NCI-H2081 treated with DMSO at 0.1 percent for 48 hours (cell line): ENCODE measurements at regions not wholly inside any gene's neighbourhood (a gene's known extent, or its start where the extent isn't known, plus 50 kb on each side); places are given as distances from the start of the nearest gene placed in this dataset.
"Not testable (repeated sequence)": the region's sequence is repeated elsewhere in the genome, so short reads cannot be mapped to it uniquely, and the experiment has no call there.

Experiments
- DNase-seq: peaks from one replicate; lab custom pipeline; 2025; lab: John Stamatoyannopoulos, UW

GRCh38 chr3:177711637-177712036, 514.4 kb upstream of the TBL1XR1 start:
- DNase-seq = no peak

- no peak for DNase-seq
These were observed 516.9 kb upstream of the TBL1XR1 start for GRCh38 chr3:177713928-177714900.

DNA sequence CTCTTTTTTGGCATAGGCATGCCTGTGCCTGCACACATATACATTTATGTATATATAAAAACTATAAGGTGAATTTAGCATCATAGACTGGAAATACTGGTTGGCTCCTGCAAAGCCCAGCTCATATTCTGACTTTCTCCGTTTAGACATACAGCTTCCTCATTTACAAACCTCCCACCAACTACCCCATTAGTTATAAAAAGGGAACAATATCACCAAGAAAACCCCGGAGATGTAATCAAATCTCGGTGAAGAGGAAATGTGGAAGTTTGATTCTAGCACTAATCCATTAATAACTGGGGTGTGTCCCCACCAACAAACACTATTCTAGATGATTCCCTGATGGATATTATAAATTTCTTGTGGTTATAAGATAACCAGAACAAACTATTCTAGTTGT, 517.7 kb upstream of the TBL1XR1 start:
- DNase-seq = no peak

DNA sequence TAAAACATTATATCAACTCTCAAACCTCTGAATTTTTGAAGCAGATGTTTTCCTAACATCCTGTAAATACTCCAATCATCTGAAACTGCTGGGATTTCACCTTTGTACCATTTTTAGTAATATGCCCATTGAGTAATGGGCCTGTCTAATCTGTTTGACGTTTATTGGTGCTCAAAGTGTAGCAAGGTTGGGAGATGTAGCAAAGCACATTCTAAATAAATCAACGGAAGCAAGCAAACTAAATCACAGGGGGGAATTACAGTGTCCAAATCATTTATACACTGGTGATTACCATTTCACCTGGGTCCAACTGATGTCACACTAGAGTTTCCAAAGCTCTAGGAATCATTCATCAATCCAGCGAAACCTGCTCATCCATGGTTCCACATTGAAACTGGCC, 518.7 kb upstream of the TBL1XR1 start:
- no peak for DNase-seq

DNA sequence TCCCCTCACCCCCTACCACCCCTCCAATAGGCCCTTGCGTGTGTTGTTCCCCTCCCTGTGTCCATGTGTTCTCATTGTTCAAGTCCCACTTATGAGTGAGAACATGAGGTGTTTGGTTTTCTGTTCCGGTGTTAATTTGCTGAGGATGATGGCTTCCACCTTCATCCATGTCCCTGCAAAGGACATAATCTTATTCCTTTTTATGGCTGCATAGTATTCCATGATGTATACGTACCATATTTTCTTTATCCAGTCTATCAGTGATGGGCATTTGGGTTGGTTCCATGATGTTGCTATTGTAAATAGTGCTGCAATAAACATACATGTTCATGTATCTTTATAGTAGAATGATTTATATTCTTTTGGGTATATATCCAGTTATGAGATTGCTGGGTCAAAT, 523.6 kb upstream of the TBL1XR1 start:
- not testable (repeated sequence) for DNase-seq

DNA sequence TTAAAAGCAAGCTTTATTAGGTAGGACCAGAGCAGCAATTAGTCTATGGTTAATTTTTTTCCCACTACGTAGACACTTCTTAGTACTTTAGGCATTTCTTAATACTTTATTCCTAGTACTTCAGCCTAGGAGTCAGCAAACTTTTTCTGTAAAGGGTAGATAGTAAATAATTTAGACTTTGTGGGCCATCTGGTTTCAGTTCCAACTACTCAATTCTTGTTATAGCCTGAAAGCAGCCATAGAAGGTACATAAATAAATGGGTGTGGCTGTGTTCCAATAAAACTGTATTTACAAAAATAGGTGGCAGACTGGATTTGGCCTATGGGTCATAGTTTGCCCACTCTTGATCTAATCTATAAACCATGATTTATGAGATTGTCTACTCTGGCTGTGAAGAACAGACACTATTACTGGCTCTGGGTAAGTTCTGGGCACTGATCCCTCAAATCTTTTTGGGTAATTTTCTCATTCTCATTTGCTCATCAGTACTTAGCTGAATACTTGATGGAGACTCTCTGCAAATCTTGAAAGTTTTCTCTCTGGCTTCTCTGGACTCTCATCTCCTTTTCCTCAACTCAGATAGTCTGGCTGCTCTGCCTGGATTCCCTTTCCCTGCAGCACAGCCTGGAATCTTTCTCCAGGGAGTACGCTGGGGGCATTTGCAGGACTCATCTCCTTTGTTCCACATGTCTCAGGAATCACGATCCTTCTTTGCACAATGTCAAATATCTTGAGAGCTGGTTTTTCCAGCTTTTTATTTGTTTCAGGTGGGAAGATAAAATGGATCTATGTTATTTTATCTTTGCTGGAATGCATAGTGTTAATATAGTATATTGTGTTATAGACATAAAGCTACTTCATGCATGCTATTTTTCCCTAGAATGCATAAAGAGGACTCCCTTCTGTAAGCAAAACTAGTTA, 524.8 kb upstream of the TBL1XR1 start:
- DNase-seq = no peak

- DNase-seq = peak; percentile 75
These were observed 526.8 kb upstream of the TBL1XR1 start for GRCh38 chr3:177724020-177724638.

DNA sequence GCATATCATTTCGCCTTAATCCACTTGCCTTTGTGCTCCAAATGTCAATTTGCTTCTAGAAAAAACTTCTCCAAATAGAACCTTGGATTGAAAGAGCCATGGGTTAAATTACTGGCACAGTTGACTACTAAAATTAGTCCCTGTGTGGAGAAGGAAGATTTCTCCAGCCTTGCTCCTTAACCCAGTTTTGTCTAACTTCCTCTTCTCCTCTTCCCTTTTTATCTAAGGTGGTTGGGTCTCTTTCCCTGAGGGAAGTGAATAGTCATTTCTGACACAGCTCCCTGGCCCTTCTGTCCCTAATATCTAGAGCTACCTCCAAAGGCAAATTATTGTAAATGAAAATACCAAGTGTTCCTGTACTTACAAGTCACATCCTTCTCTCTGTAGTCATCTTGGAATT, 527.9 kb upstream of the TBL1XR1 start:
- no peak for DNase-seq

DNA sequence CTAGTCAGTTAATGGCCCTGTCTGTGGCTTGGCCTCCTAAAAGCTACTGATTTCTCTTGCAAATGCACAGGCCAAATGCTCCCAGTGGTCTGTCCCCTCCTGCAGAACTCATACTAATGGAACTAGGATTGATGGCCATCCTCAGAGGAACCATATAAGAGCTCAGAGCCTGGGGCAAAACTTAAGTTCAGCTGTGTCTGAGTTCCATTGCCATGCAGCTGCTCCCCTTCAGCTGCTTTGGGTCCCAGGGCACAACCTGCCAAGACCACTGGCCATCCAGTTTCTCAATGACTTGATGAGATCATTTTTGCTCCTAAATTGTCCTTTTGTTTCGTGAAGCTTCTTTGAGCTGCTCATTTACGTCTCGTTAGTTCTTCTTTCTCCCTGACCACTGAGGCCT, 529.5 kb upstream of the TBL1XR1 start:
- no peak for DNase-seq

DNA sequence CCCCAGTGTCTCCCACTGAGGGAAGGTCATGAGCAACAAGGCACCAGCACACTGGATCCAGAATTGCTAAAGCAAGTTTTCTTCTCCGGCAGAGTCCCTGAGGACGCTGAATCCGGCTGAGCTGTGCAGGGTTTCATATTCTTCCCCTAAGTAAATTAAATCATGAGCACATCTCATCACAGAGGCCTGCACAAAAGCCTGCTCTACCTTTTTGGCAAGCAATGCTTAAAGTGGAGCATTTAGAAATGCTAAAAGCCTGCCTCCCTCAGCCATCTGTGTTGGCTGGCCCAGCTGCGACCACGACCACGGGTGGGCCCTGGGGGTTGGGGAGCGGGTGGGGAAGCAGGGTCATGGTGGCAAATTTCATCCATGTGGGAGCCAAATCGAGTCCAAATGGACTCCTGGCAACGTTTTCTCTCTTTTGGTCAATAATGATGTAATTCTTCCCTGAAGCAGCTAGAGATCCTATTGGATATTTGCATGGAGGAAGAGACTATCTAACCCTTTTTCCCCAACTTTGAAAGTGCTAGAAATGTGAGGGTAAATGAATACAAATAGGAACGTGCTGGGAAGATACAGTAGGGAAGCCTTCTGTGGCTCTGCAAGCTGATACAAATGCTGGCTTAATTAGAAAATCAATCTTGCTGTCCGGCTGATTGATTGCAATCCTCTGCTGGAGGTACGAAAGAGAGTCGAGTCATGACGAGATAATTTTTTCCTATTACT, 532.8 kb upstream of the TBL1XR1 start:
- no peak for DNase-seq

- no peak for DNase-seq
These were observed 533.5 kb upstream of the TBL1XR1 start for GRCh38 chr3:177730814-177731213.

DNA sequence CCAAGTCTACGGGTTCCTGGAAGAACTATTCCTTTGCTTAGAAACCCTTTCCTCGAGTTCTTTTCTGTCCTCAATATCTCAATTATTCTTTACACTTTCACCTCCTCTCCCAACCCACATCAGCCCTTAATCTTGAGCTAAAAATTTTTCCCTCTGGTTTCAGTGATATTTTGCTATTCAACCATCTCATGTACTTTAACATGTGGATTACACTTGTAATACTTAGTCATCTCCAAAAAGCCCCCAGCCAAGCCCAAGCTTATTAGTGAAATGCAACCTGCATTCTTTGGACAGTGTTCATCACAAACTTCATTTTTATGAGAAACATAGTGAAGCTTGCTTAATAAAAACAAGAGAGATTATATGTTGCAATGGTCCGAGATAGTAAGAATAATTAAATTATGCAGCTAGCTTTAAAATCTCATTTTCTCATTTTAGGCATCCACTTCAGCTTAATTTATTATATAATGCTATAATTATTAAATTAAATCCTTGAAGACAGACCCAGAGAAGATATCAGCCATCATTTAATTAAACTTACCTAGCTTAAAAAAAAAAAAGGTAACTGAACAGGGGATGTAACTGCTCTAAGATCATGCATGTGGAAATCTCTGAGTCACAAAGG, 534.5 kb upstream of the TBL1XR1 start:
- DNase-seq = no peak

GRCh38 chr3:177733233-177733632, 536.0 kb upstream of the TBL1XR1 start:
- no peak for DNase-seq

- no peak for DNase-seq
These were observed 536.7 kb upstream of the TBL1XR1 start for GRCh38 chr3:177733936-177734335.

DNA sequence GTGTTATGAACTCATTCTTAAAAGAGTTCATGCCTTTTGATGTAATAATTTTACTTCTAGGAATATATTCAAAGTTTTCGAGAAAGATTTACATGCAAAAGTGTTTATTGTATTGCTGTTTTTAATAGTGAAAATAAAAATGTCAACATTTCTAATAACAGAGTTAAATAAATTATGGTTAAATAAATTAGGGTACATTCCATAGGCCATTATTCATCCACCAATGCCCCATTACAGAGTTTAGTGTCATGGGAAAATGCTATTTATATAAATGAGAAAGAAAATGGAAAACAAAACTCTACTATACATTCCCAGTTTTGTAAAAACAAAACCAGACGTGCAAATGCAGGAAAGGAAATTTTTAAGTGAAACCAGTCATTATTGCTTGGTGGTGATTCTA, 538.1 kb upstream of the TBL1XR1 start:
- DNase-seq = no peak

DNA sequence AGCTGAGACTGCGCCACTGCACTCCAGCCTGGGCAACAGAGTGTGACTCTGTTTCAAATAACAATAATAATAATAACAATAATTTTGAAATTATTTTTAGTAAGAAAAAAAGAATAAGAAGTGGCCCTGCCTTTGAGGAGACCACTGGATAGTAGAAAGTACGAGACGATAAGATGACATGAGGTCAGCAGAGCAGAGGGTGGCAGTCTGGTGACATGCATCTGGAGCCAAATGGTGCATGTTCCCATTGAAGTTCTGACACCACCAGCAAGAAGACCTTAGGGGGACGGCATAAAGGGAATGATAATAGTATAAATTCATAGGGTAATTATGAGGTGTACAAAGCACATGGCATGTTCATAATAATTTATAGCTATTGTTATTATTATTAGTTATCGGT, 542.2 kb upstream of the TBL1XR1 start:
- DNase-seq = no peak

DNA sequence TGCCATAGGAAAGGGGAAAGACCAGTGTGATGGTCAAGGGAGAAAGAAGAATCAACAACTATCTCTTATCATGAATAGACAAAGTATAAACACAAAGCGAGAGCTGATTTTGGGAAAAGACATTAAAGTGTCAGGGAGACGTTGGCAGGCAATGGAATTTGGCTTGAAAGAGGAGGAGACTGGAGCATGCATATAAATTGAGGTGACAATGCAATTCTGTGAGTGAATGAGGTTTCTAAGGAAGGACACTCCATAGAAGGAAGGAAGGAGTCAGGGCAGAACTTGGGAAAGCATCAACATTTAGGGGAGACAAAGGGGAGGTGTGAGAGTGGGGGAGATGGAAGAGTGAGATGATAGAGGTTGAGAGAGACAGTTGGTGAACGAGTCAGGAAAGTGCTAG, 543.0 kb upstream of the TBL1XR1 start:
- DNase-seq = no peak

DNA sequence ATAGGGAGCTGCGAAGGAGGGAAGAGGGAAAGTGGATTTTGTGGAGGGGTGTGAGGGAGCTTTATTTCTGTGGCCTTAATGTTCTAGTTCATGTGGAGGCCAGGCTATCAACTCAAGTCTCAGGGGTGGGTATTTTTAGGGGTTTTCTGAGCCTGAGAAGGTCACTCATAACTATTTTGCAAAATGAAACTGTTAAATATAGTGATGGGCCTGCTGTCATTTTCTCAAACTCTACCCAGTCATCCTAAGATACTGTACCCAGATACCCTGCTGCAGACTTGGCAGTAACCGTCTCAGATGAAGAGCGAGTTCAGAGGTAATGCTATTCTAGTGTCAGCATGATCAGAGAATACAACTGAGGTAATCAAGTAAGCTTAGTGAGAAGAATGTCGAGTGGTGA, 545.0 kb upstream of the TBL1XR1 start:
- no peak for DNase-seq

- DNase-seq = no peak
These were observed 546.0 kb upstream of the TBL1XR1 start for GRCh38 chr3:177743173-177743890.

GRCh38 chr3:177744873-177745606, 547.8 kb upstream of the TBL1XR1 start:
- no peak for DNase-seq
